Spleen (tissue), 11 donors: ENCODE measurements at regions not wholly inside any gene's neighbourhood (a gene's known extent, or its start where the extent isn't known, plus 50 kb on each side); places are given as distances from the start of the nearest gene placed in this dataset.

Source experiments
- DNase-seq: peaks from one replicate; pipeline ENCODE4 v3.0.0-alpha.2; 2020
- H3K27ac ChIP-seq, 8 donors: fragments of 200-600 bp; sonication (generic) in 7 of 8; 1 replicate in 4 of 8; 2 replicates in 4 of 8; pipeline versions ENCODE4 v1.5.0 to v1.8.0; 2016 to 2021; ENCODE audit warnings: inconsistent platforms in 4 of 8, mild to moderate bottlenecking in 4 of 8, moderate library complexity in 1 of 8
- H3K27me3 ChIP-seq, 7 donors: fragments of 200-600 bp; sonication (generic) in 6 of 7; replicated peaks in 1 of 7; 1 replicate in 4 of 7; 2 replicates in 3 of 7; pipeline versions ENCODE4 v1.5.0 to v1.8.0; 2016 to 2021; ENCODE audit warnings: inconsistent platforms in 3 of 7, mild to moderate bottlenecking in 1 of 7
- H3K36me3 ChIP-seq, 6 donors: fragments of 200-600 bp; sonication (generic) in 5 of 6; 1 replicate in 4 of 6; 2 replicates in 2 of 6; pipeline versions ENCODE4 v1.5.0 to v1.8.0; 2016 to 2021; ENCODE audit warnings: inconsistent platforms in 2 of 6
- H3K4me1 ChIP-seq, 6 donors: fragments of 200-600 bp; sonication (generic) in 5 of 6; 1 replicate in 3 of 6; 2 replicates in 3 of 6; pipeline versions ENCODE4 v1.5.0 to v1.8.0; 2016 to 2021; ENCODE audit warnings: inconsistent platforms in 3 of 6
- H3K4me3 ChIP-seq, 8 donors: fragments of 200-600 bp; sonication (generic) in 7 of 8; 1 replicate in 4 of 8; 2 replicates in 4 of 8; pipeline versions ENCODE4 v1.5.0 to v1.8.0; 2016 to 2021; ENCODE audit warnings: inconsistent platforms in 4 of 8, mild to moderate bottlenecking in 4 of 8, moderate library complexity in 2 of 8
- H3K9me3 ChIP-seq, 8 donors: fragments of 200-600 bp; sonication (generic) in 7 of 8; 1 replicate in 4 of 8; 2 replicates in 4 of 8; pipeline versions ENCODE4 v1.5.0 to v1.8.0; 2016 to 2021; ENCODE audit warnings: inconsistent platforms in 4 of 8
- CTCF ChIP-seq, 11 experiments: fragments of 200-600 bp in 7 of 11; fragments of 450-650 bp in 4 of 11; sonication (generic) in 4 of 11; IDR thresholded peaks in 8 of 11; conservative IDR thresholded peaks in 3 of 11; 1 replicate in 7 of 11; 2 replicates in 4 of 11; pipeline versions ENCODE4 v1.4.0 to v1.8.0; 2016 to 2021; ENCODE audit warnings: antibody characterized with exemption in 11 of 11, inconsistent platforms in 4 of 11, mild to moderate bottlenecking in 1 of 11
- POLR2A ChIP-seq, 3 donors: fragments of 450-650 bp; IDR thresholded peaks; one replicate each; pipeline ENCODE4 v1.5.1; 2017; ENCODE audit warnings: antibody characterized with exemption in 3 of 3, mild to moderate bottlenecking in 1 of 3
- POLR2AphosphoS5 ChIP-seq, 3 donors: sonication (generic); formaldehyde crosslinking; IDR thresholded peaks; one replicate each; pipeline ENCODE4 v1.5.1; 2017; ENCODE audit warnings: antibody characterized with exemption in 3 of 3
- WGBS, 5 donors: extraction: QIAGEN DNeasy Blood & Tissue Kit in 3 of 5; methylation state at CpG; one replicate each; pipeline versions ENCODE4 v1.1.5 to v1.1.7; 2013 to 2018; 5-methylcytosine and 5-hydroxymethylcytosine counted together
- intact Hi-C: fragments of 100-400 bp; cut with DNase I; formaldehyde crosslinking; loops from one replicate; pipeline ENCODE4 v1.15.0; 2023; ENCODE audit warnings: low total_unique reads
- donor health status: healthy with polysubstance abuse.
- donor health status: DM: no; HTN: no; CAD: no; lungs with moderate emphysema.
- donor health status: DM: no; HTN: no; CAD: no.
- donor health status: Bipolar disorder and iron deficiency.
- donor health status: healthy.
- donor health status: DM: no; HTN: no; CAD: no.
- donor health status: DM: yes; HTN: yes; CAD: no.

- WGBS, 5 donors, result 85 to 94% (median 89%) methylated on average over 4 of the region's 4 CpGs
- intact Hi-C loops, result no loop called here
Observed at GRCh38 chr7:20861468-20861867, 74.8 kb upstream of the SP8 start.

GRCh38 chr7:20862554-20862953 lies 75.9 kb upstream of the SP8 start:
- Histone ChIP-seq H3K4me1 (no peaks in the 10 kb centered on the region), H3K9me3 (no peaks in the 10 kb centered on the region), H3K36me3 (no peaks in the 10 kb centered on the region), H3K27me3 (no peaks in the 10 kb centered on the region), H3K27ac (no peak overlapping the region), H3K4me3 (no peak overlapping the region)
- TF ChIP-seq POLR2A (IDR thresholded peaks at IDR 0.05) (no peak), CTCF (IDR thresholded peaks at IDR 0.05 in 8 of 11, conservative IDR thresholded peaks at IDR 0.05 in 3 of 11) (no peak), POLR2AphosphoS5 (IDR thresholded peaks at IDR 0.05) (no peak)
- WGBS, 5 donors, result 81 to 91% (median 84%) methylated on average over 4 of the region's 4 CpGs
- no peak for DNase-seq
- intact Hi-C loops, result no loop called here

More at GRCh38 chr7:20861468-20861867, 74.8 kb upstream of the SP8 start:
- Histone ChIP-seq H3K4me1 (no peaks in the 10 kb centered on the region), H3K27me3 (no peaks in the 10 kb centered on the region), H3K9me3 (no peaks in the 10 kb centered on the region), H3K4me3 (no peak overlapping the region), H3K36me3 (no peaks in the 10 kb centered on the region), H3K27ac (no peak overlapping the region)
- no peak for DNase-seq
- TF ChIP-seq POLR2AphosphoS5 (IDR thresholded peaks at IDR 0.05) (no peak), CTCF (IDR thresholded peaks at IDR 0.05 in 8 of 11, conservative IDR thresholded peaks at IDR 0.05 in 3 of 11) (no peak), POLR2A (IDR thresholded peaks at IDR 0.05) (no peak)

GRCh38 chr7:20864221-20864620 lies 77.5 kb upstream of the SP8 start:
- Histone ChIP-seq H3K27ac (no peak overlapping the region), H3K36me3 (no peaks in the 10 kb centered on the region), H3K4me1 (no peaks in the 10 kb centered on the region), H3K4me3 (no peak overlapping the region), H3K27me3 (no peaks in the 10 kb centered on the region), H3K9me3 (no peaks in the 10 kb centered on the region)
- 86 to 98% (median 93%) methylated on average over 3 of the region's 3 CpGs for WGBS, 5 donors
- TF ChIP-seq POLR2AphosphoS5 (IDR thresholded peaks at IDR 0.05) (no peak), CTCF (IDR thresholded peaks at IDR 0.05 in 8 of 11, conservative IDR thresholded peaks at IDR 0.05 in 3 of 11) (no peak), POLR2A (IDR thresholded peaks at IDR 0.05) (no peak)
- no peak for DNase-seq
- intact Hi-C loops, result no loop called here

GRCh38 chr7:20865684-20866083 lies 79.0 kb upstream of the SP8 start:
- TF ChIP-seq POLR2AphosphoS5 (IDR thresholded peaks at IDR 0.05), result no peak
- intact Hi-C loops, result no loop called here
- Histone ChIP-seq H3K4me3 (no peak overlapping the region), H3K27ac (no peak overlapping the region), H3K9me3 (no peaks in the 10 kb centered on the region), H3K4me1 (no peaks in the 10 kb centered on the region), H3K27me3 (no peaks in the 10 kb centered on the region), H3K36me3 (no peaks in the 10 kb centered on the region)
- no peak for DNase-seq
- WGBS, 5 donors, result 80 to 90% (median 83%) methylated on average over 6 of the region's 6 CpGs

- 90 to 100% (median 92%) methylated on average over 2 of the region's 2 CpGs for WGBS, 5 donors
- no peaks in the 10 kb centered on the region for H3K4me1 ChIP-seq
- intact Hi-C loops, result no loop called here
Observed at GRCh38 chr7:20870977-20871376, 84.3 kb upstream of the SP8 start.

More at GRCh38 chr7:20870977-20871376, 84.3 kb upstream of the SP8 start:
- H3K27ac ChIP-seq, result no peak overlapping the region
- H3K36me3 ChIP-seq, result no peaks in the 10 kb centered on the region
- H3K4me3 ChIP-seq, result no peak overlapping the region
- H3K9me3 ChIP-seq, result no peaks in the 10 kb centered on the region
- H3K27me3 ChIP-seq, result no peaks in the 10 kb centered on the region
- DNase-seq, result no peak
- no peak for TF ChIP-seq CTCF (IDR thresholded peaks at IDR 0.05 in 8 of 11, conservative IDR thresholded peaks at IDR 0.05 in 3 of 11)
- no peak for TF ChIP-seq POLR2A (IDR thresholded peaks at IDR 0.05)
- no peak for TF ChIP-seq POLR2AphosphoS5 (IDR thresholded peaks at IDR 0.05)
